SH-SY5Y (cell line): ENCODE measurements at regions not wholly inside any gene's neighbourhood (a gene's known extent, or its start where the extent isn't known, plus 50 kb on each side); places are given as distances from the start of the nearest gene placed in this dataset.

Experiments used
- GATA2 ChIP-seq: IDR thresholded peaks from 2 replicates; pipeline ENCODE4 v1.6.1; 2011; ENCODE audit warnings: mild to moderate bottlenecking, low read depth, low read length
- GATA3 ChIP-seq: IDR thresholded peaks from 2 replicates; pipeline ENCODE4 v1.6.1; 2011; ENCODE audit warnings: low read depth, mild to moderate bottlenecking, low read length, moderate library complexity

DNA sequence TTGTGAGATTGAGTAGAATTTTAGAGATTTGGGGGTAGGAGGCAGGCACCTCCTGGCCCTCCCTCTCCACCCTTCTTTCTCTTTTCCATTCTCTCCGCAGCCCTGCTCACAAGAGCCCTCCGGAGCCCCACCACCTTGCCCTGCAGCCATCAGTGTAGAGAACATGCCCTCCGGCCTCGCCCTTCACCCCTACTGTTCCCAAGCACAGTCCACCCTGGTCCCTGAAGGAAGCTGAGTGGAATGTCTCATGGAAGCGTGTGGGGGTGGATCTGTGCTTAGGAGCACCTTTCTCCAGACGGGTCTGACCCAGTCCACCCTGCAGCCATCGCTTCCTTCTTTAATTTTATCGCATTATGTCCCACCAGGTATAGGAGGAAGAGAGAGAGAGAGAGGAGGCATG, 267.1 kb downstream of the NSG2 start:
- no peak for TF ChIP-seq GATA2
- no peak for TF ChIP-seq GATA3
